Esophagus muscularis mucosa (tissue), 4 donors: ENCODE measurements at regions not wholly inside any gene's neighbourhood (a gene's known extent, or its start where the extent isn't known, plus 50 kb on each side); places are given as distances from the start of the nearest gene placed in this dataset.

Source experiments
- EP300 ChIP-seq: sonication (generic); formaldehyde crosslinking; IDR thresholded peaks from one replicate; pipeline ENCODE4 v1.6.1; 2017; ENCODE audit warnings: antibody characterized with exemption
- POLR2A ChIP-seq: fragments of 450-650 bp; IDR thresholded peaks from one replicate; pipeline ENCODE4 v1.6.1; 2017; ENCODE audit warnings: antibody characterized with exemption, moderate library complexity, mild to moderate bottlenecking, low read depth
- POLR2AphosphoS5 ChIP-seq, 2 donors: sonication (generic); formaldehyde crosslinking; IDR thresholded peaks; one replicate each; pipeline ENCODE4 v1.6.1; 2017; ENCODE audit warnings: antibody characterized with exemption in 2 of 2
- TF ChIP-seq, protein P1 (sequence below), 3 experiments: fragments of 200-600 bp in 2 of 3; fragments of 450-650 bp in 1 of 3; sonication (generic) in 2 of 3; IDR thresholded peaks; one replicate each; pipeline ENCODE4 v1.5.1; 2017 to 2019; ENCODE audit warnings: antibody characterized with exemption in 3 of 3, mild to moderate bottlenecking in 2 of 3, moderate library complexity in 1 of 3

DNA sequence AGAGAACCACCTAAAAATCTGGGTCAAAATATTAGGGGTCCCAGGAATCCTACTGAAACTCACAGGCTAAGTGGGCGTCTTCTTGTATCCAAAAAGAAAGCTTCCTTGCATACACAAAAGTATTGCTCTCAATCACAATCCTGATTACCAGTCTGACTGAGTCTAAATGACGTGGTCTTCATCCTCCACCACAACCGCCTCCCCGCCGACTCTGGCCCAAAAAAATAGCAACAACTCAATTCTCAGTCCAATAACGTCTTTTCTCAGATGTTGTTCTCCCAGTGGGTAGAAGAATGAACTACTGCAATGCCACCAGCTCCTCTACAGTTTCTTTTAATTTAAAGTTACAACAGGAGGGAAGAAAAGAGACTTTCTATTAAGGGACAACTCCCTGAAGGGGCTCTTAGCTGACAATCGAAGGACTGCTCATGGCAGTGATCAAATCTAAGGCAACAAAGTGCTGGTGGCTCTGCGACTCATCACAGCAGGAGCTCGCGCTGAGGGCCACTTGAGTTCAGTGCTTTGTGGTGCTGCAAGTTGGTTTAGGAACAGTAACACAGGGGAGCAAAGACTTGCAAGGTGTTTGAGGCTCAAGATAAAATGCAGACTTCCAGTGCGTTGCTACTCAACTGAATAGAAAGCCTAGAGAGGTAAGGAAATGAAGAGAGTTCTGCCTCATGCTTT, 394.1 kb downstream of the BCAT1 start:
- no peak for TF ChIP-seq EP300
- TF ChIP-seq, protein P1, sequence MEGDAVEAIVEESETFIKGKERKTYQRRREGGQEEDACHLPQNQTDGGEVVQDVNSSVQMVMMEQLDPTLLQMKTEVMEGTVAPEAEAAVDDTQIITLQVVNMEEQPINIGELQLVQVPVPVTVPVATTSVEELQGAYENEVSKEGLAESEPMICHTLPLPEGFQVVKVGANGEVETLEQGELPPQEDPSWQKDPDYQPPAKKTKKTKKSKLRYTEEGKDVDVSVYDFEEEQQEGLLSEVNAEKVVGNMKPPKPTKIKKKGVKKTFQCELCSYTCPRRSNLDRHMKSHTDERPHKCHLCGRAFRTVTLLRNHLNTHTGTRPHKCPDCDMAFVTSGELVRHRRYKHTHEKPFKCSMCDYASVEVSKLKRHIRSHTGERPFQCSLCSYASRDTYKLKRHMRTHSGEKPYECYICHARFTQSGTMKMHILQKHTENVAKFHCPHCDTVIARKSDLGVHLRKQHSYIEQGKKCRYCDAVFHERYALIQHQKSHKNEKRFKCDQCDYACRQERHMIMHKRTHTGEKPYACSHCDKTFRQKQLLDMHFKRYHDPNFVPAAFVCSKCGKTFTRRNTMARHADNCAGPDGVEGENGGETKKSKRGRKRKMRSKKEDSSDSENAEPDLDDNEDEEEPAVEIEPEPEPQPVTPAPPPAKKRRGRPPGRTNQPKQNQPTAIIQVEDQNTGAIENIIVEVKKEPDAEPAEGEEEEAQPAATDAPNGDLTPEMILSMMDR (IDR thresholded peaks at IDR 0.05), result no peak
- TF ChIP-seq POLR2A, result no peak
- TF ChIP-seq POLR2AphosphoS5 (IDR thresholded peaks at IDR 0.05), result no peak
